ENCODE measurements at regions not wholly inside any gene's neighbourhood (a gene's known extent, or its start where the extent isn't known, plus 50 kb on each side); places are given as distances from the start of the nearest gene placed in this dataset.

DNA sequence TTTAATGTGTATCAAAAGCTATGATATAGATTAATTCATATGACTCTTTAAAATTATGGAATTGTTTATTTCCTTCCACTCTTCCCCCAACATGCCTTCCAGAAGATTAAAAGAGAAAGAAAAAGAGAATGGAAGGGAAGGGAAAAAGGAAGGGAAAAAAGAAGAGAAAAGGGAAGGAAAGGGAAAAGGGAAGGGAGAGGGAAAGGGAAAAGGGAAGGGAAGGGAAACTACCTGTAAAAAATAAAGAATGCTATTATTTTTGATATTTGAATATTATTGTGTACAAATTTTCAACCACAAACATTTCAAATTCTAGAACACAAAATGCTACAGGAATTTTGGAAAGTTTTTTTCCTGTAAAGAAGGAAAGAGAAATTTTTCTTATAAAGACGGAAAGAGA is 281.7 kb downstream of the SLCO4C1 start:
- TF ChIP-seq CTCF (IDR thresholded peaks at IDR 0.05; ENCODE audit: low read length) (no peak), EZH2 (optimal IDR thresholded peaks at IDR 0.05; ENCODE audit: low read depth, low read length) (no peak)
